Adrenal gland (tissue), 5 donors: ENCODE measurements at regions not wholly inside any gene's neighbourhood (a gene's known extent, or its start where the extent isn't known, plus 50 kb on each side); places are given as distances from the start of the nearest gene placed in this dataset.

Source experiments
- POLR2A ChIP-seq, 2 donors: fragments of 450-650 bp; IDR thresholded peaks; one replicate each; pipeline ENCODE4 v1.6.1; 2017; ENCODE audit warnings: antibody characterized with exemption in 2 of 2, mild to moderate bottlenecking in 2 of 2, moderate library complexity in 1 of 2
- TF ChIP-seq, protein P1 (sequence below), 6 experiments: fragments of 450-650 bp in 4 of 6; fragments of 200-600 bp in 2 of 6; sonication (generic) in 1 of 6; IDR thresholded peaks; 1 replicate in 5 of 6; 2 replicates in 1 of 6; pipeline versions ENCODE4 v1.5.1 to v1.8.0; 2016 to 2021; ENCODE audit warnings: antibody characterized with exemption in 6 of 6, mild to moderate bottlenecking in 2 of 6, moderate library complexity in 1 of 6
- donor health status: DM: no; HTN: no; CAD: no.

- TF ChIP-seq, protein P1, sequence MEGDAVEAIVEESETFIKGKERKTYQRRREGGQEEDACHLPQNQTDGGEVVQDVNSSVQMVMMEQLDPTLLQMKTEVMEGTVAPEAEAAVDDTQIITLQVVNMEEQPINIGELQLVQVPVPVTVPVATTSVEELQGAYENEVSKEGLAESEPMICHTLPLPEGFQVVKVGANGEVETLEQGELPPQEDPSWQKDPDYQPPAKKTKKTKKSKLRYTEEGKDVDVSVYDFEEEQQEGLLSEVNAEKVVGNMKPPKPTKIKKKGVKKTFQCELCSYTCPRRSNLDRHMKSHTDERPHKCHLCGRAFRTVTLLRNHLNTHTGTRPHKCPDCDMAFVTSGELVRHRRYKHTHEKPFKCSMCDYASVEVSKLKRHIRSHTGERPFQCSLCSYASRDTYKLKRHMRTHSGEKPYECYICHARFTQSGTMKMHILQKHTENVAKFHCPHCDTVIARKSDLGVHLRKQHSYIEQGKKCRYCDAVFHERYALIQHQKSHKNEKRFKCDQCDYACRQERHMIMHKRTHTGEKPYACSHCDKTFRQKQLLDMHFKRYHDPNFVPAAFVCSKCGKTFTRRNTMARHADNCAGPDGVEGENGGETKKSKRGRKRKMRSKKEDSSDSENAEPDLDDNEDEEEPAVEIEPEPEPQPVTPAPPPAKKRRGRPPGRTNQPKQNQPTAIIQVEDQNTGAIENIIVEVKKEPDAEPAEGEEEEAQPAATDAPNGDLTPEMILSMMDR (IDR thresholded peaks at IDR 0.05): no peak
- no peak for TF ChIP-seq POLR2A (IDR thresholded peaks at IDR 0.05)
Observed at GRCh38 chr11:112658431-112658878, 302.8 kb upstream of the NCAM1 start.
